H1 (cell line): ENCODE measurements at regions not wholly inside any gene's neighbourhood (a gene's known extent, or its start where the extent isn't known, plus 50 kb on each side); places are given as distances from the start of the nearest gene placed in this dataset.

Source experiments
- TAF1 ChIP-seq: IDR thresholded peaks from 2 replicates; pipeline ENCODE4 v1.6.1; 2011; ENCODE audit warnings: mild to moderate bottlenecking, low read depth, low read length
- TF ChIP-seq, protein P1 (sequence below): IDR thresholded peaks from 2 replicates; pipeline ENCODE4 v1.6.1; 2011; ENCODE audit warnings: low read length, improper control_type of control experiment

DNA sequence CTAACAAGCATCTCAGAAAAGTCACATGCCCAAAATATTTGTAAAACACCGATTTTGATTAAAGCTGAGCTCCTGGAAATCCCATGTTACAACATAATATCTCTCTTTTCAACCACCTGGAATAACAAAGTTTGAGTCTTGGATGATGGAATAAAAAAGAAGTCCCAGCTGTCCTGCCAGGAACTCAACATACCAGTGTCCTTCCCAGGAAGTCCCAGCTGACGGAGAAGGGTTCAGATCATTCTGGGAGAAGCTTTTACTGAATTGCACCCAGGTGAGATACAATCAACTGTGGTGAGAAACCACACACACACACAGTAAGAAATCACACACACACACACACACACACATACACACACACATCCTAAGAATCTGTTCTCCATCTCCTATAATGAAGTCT is 413.1 kb upstream of the PKDCC start:
- no peak for TF ChIP-seq TAF1
- TF ChIP-seq, protein P1, sequence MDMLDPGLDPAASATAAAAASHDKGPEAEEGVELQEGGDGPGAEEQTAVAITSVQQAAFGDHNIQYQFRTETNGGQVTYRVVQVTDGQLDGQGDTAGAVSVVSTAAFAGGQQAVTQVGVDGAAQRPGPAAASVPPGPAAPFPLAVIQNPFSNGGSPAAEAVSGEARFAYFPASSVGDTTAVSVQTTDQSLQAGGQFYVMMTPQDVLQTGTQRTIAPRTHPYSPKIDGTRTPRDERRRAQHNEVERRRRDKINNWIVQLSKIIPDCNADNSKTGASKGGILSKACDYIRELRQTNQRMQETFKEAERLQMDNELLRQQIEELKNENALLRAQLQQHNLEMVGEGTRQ, result no peak
